ENCODE measurements at regions not wholly inside any gene's neighbourhood (a gene's known extent, or its start where the extent isn't known, plus 50 kb on each side); places are given as distances from the start of the nearest gene placed in this dataset.

GRCh38 chr22:49543876-49544275 lies 283.8 kb downstream of the BRD1 start:
- no peak for DNase-seq

GRCh38 chr22:49541693-49542230 lies 285.9 kb downstream of the BRD1 start:
- DNase-seq = no peak

GRCh38 chr22:49540913-49541692 lies 286.6 kb downstream of the BRD1 start:
- DNase-seq = no peak

- no peak for DNase-seq
Measured at GRCh38 chr22:49540084-49540912, 287.4 kb downstream of the BRD1 start.

GRCh38 chr22:49538006-49538405 lies 289.7 kb downstream of the BRD1 start:
- no peak for DNase-seq

GRCh38 chr22:49536571-49537131 lies 291.0 kb downstream of the BRD1 start:
- DNase-seq = no peak

GRCh38 chr22:49535527-49536125 lies 292.0 kb downstream of the BRD1 start:
- DNase-seq = no peak

GRCh38 chr22:49535126-49535525 lies 292.5 kb downstream of the BRD1 start:
- no peak for DNase-seq

- no peak for DNase-seq
Measured at GRCh38 chr22:49534386-49534785, 293.3 kb downstream of the BRD1 start.

- DNase-seq = no peak
Measured at GRCh38 chr22:49533886-49534285, 293.8 kb downstream of the BRD1 start.

- DNase-seq = no peak
Measured at GRCh38 chr22:49532869-49533802, 294.5 kb downstream of the BRD1 start.

GRCh38 chr22:49531368-49531791 lies 296.3 kb downstream of the BRD1 start:
- DNase-seq = no peak

GRCh38 chr22:49530671-49531367 lies 296.9 kb downstream of the BRD1 start:
- DNase-seq = no peak

GRCh38 chr22:49528420-49528720 lies 299.3 kb downstream of the BRD1 start:
- no peak for DNase-seq

GRCh38 chr22:49527611-49528419 lies 299.9 kb downstream of the BRD1 start:
- DNase-seq = no peak

- no peak for DNase-seq
Measured at GRCh38 chr22:49525801-49526535, 301.7 kb downstream of the BRD1 start.

- no peak for DNase-seq
Measured at GRCh38 chr22:49525360-49525759, 302.3 kb downstream of the BRD1 start.

- DNase-seq = no peak
Measured at GRCh38 chr22:49524362-49524761, 303.3 kb downstream of the BRD1 start.

- DNase-seq = no peak
Measured at GRCh38 chr22:49523374-49524008, 304.2 kb downstream of the BRD1 start.

All from bone marrow (tissue), 2 donors.